GM18508 (cell line): ENCODE measurements at regions not wholly inside any gene's neighbourhood (a gene's known extent, or its start where the extent isn't known, plus 50 kb on each side); places are given as distances from the start of the nearest gene placed in this dataset.

ENCODE experiments used
- ATAC-seq: cut with Tn5 transposase; IDR thresholded peaks from one replicate; pipeline ENCODE4 v1.9.1; 2021; ENCODE audit warnings: moderate number of reproducible peaks; ENCODE audit not compliant: insufficient read depth, unreplicated experiment

DNA sequence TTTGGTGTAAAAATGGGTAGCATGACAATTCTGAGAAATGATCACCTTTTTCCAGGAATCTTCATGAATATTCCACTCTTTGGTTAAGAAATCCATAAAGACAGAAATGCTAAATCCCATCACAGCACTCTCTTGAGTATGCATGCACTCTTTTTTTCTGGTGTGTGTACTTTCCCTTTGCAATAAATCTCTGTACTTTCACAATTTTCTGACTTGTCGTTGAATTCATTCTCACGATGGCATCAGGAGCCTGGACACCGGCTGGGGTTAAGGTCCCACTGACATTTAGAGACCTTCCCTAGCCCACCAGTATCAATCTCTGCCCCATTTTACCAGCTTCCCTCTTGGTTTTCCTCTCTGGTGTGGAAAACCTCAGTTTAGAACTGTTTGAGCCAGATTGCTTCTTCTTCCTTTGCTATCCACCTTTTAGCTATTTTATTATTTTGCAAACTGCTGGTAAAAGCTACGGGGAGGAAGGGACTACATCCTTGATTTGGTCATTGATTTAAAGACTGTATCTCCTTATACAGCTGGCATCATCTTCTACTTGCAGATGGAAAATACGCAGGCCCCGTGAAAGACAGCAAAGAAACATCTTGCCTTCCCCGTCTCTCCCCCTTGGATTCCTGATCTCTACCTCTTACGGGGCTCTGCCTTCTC, 59.9 kb upstream of the ZFR start:
- no peak for ATAC-seq

DNA sequence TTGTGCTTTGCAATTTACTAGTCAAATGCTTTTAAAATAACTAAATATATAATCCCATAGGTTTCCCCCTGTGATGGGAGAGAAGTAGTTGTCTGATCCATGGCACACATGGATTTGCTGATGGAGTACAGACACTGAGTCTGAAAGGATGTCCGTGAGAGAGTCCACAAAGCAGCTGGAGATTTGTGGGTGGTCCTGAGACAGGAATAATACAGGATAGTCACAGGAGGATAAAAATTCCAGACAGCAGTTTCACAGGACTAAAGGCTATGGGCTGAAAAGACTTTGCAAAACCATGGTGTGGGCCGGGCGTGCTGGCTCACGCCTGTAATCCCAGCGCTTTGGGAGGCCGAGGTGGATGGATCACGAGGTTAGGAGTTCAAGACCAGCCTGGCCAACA, 58.7 kb upstream of the ZFR start:
- ATAC-seq, result no peak

DNA sequence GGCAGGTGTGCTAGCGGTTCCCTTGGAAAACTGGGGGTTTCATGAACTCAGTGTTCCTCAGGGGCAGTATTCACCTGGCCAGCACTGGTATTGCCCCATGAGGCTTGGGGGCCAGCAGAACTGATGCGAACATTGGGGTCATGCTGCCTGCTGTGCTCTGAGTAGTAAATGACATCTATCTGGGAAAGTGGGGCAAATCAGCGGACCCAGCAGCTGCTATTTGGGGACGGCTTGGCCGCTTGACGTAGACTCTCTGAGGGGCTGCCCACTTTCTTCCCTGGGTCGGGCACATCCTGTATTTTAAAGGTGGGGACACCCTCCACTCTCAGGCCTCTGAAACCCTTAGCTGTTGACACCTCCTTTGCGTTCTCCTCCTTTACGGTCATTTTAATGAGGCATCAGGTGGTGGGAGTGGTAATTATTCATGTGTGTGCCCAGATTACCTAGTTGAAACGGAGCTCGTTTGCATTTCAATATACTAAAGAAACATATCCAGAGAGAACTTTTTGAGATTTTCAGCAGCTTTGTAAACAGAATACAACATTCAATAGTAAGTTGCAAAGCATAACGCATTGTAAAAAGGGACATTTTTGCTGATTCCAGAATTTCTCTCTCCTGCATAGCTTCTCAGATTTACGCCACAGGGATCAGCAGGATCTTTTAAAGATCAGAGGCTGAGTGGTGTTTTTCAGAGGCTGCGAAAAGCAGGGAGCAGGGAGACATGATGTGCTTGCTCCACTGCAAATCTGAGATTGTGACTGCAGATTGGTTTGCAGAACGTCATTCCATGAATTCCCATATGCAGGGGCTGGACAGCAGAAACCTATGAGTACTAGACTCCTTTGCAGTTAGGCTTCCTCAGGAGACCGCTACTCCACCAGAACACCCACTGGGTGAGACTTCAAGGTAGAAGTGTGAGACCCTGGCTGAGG, 56.8 kb upstream of the ZFR start:
- ATAC-seq, result no peak

DNA sequence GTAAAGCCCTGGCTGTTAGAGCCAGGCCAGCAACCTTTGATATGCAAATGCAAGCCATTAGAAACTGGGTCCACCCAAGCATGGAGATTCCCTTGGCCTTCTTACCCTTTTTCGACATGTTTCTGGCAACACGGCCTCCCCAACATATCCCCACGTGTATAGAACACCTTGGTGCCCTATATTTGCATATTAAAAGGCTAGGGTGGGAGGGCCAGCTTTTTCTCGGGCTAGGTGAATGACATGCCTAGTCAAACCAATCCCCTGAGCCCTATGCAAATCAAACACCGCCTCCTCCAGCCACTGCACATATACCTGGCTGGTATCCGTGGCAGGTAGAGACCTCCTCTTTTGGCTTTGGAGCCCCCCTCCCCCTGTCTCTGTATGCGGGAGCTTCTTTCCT, 55.6 kb upstream of the ZFR start:
- ATAC-seq, result no peak

DNA sequence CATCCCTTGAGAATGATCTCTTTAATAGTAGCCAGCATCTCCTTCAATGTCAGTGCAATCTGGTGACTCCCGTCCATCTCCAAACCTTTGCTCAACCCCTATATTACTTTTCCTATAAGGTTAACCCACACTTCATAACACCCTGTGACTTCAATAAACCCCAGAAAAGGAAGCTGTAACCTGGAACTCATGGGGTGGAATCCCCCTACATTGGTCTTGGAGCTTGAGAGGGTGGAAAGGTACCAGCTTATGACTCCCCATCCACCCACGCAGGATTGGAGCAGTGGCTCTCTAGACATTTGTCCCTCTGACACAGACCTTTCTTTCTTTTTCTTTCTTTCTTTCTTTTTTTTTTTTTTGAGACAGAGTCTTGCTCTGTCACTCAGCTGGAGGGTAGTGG, 54.7 kb upstream of the ZFR start:
- no peak for ATAC-seq

DNA sequence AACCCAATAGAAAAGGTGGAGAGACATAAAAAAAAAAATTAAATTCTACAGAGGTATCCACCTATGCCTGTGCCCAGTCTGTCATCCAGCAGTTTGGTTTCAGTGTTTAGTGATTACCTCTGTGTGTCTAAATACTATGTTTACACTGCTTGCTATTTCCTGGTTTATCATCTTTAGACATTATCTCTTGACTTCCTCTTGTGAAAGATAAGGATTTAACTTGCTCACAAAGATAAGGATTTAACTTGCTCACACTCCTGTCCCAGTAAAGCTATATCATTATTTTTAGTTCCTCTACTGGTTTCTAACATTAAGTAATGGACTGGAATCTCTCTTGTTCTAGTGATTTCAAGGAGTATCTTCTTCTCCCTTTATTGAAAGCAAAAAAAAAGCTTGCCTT, 53.9 kb upstream of the ZFR start:
- no peak for ATAC-seq

DNA sequence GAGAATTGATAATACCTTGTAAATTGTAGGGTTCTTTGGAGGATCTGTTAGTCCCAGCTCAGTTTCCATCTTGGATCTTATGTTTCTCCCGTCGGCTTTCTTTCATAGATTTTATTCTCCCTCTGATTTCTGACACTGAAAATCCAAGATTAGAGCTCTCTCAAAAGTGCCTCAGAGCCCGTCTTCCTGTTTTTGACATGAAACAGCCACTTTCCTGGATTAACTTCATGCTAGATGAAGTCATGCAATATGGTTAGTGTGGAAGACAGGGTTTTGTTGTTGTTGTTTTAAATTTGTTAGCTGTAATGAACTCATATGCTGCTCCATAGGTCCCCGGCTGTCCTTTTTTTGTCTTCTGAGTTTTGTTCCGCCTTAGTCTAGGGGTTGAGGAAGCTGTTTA, 51.6 kb upstream of the ZFR start:
- no peak for ATAC-seq

DNA sequence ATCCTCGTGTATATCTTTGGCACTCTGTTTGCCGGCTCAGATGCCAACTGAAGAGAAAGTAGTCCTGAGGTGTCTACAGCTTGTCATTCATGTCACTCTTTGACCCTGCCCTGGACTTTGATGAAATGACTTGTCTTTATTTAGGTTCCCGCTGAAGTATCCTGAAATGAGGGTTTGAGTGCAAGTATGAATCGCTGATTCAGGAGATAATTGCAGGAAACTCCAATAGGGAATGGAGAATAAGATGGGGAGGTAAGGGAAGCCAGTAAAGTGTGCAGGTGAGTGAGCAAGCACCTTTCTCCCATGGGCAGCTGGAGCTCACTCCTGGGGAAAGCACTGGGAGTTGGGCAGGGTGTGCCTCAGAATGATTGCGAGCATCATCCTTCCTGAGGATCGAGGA, 50.3 kb upstream of the ZFR start:
- ATAC-seq, result no peak
